ENCODE measurements at regions not wholly inside any gene's neighbourhood (a gene's known extent, or its start where the extent isn't known, plus 50 kb on each side); places are given as distances from the start of the nearest gene placed in this dataset.

DNA sequence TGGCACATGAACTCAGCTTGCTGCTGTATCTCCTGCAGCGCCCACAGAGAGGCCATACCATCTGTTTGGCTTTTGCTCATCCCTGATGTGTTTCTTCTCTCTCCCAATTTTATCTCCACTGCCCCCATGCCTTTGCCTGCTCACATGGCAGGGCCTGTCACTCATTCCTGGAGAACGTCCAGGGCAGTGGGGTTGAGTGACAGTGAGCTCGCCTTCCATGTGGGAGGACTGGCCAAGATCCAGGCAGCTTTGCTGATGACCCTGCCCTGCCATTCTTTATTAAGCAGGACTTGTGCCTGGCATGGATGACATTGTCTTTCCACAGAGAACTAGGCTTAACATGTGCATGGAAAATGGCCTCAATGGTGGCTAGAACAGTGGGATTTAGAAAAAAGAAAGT is 230.5 kb upstream of the THSD7B start:
- Histone ChIP-seq H3K9me3 (ENCODE audit: control insufficient read depth in 1 of 2, insufficient read depth in 1 of 2, low read length in 2 of 2) (no peaks in the 10 kb centered on the region), H3K27me3 (ENCODE audit: control insufficient read depth in 1 of 2, insufficient read depth in 2 of 2, low read length in 2 of 2) (peaks cover 0 to 2% of the 10 kb centered on the region in 2 experiments), H3K4me3 (ENCODE audit: low read length) (no peak overlapping the region), H3K27ac (ENCODE audit: low read depth in 1 of 2, low read length in 2 of 2) (no peak overlapping the region), H3K36me3 (ENCODE audit: insufficient read depth, low read length) (no peaks in the 10 kb centered on the region), H3K4me1 (ENCODE audit: insufficient read depth, low read length) (no peaks in the 10 kb centered on the region)
- DNase-seq (no peak), ATAC-seq (ENCODE audit: poor library complexity) (no peak)
- Mint-ChIP-seq H3K27me3 (peaks cover 17% of the 10 kb centered on the region), H3K9me3 (peaks cover 4% of the 10 kb centered on the region), H3K36me3 (ENCODE audit: low read depth) (no peaks in the 10 kb centered on the region), H3K4me3 (no peak overlapping the region), H3K27ac (no peak overlapping the region), H3K4me1 (ENCODE audit: low read depth) (no peaks in the 10 kb centered on the region)
- intact Hi-C loops (cut with DNase I, micrococcal nuclease): no loop called here
- no peak for TF ChIP-seq CTCF (IDR thresholded peaks at IDR 0.05)
- POLR2A ChIA-PET: no interaction called here
- CTCF ChIA-PET: no interaction called here

- H3K4me3 Mint-ChIP-seq: no peak overlapping the region
- TF ChIP-seq CTCF (IDR thresholded peaks at IDR 0.05): no peak
- H3K27ac Mint-ChIP-seq: no peak overlapping the region
- Histone ChIP-seq H3K4me1 (ENCODE audit: insufficient read depth, low read length) (no peaks in the 10 kb centered on the region), H3K36me3 (ENCODE audit: insufficient read depth, low read length) (no peaks in the 10 kb centered on the region), H3K9me3 (ENCODE audit: control insufficient read depth in 1 of 2, insufficient read depth in 1 of 2, low read length in 2 of 2) (no peaks in the 10 kb centered on the region), H3K4me3 (ENCODE audit: low read length) (no peak overlapping the region), H3K27ac (ENCODE audit: low read depth in 1 of 2, low read length in 2 of 2) (no peak overlapping the region), H3K27me3 (ENCODE audit: control insufficient read depth in 1 of 2, insufficient read depth in 2 of 2, low read length in 2 of 2) (no peaks in the 10 kb centered on the region)
- no peaks in the 10 kb centered on the region for H3K9me3 Mint-ChIP-seq
- no peaks in the 10 kb centered on the region for H3K4me1 Mint-ChIP-seq (ENCODE audit: low read depth)
- ATAC-seq (ENCODE audit: poor library complexity) (no peak), DNase-seq (no peak)
- H3K27me3 Mint-ChIP-seq: peaks cover 17% of the 10 kb centered on the region
- CTCF ChIA-PET: no interaction called here
- no peaks in the 10 kb centered on the region for H3K36me3 Mint-ChIP-seq (ENCODE audit: low read depth)
- POLR2A ChIA-PET: no interaction called here
- intact Hi-C loops (cut with DNase I, micrococcal nuclease): no loop called here
Measured at GRCh38 chr2:136532171-136532570, 233.2 kb upstream of the THSD7B start.

DNA sequence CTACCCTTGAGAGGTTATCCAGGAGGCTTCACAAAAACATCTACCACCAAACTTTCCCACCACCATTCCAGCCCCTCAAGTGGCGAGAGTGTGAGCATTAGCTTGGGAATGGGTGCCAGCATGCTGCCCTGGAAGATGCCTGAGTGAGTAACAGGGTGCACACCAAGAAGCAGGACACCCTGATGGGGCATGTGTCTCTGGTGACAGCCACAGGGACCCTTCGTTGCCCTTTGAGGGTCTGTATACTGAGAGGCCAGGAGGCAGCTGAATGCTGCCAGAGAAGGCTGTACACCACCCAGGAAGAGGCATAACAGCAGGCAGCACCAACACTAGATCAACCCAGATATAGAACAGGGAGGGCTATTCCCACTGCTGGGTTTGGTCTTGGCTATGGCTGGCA is 233.6 kb upstream of the THSD7B start:
- CTCF ChIA-PET: no interaction called here
- no peak overlapping the region for H3K27ac Mint-ChIP-seq
- H3K9me3 ChIP-seq (ENCODE audit: control insufficient read depth in 1 of 2, insufficient read depth in 1 of 2, low read length in 2 of 2): no peaks in the 10 kb centered on the region
- H3K4me1 Mint-ChIP-seq (ENCODE audit: low read depth): no peaks in the 10 kb centered on the region
- ATAC-seq (ENCODE audit: poor library complexity): no peak
- H3K4me3 Mint-ChIP-seq: no peak overlapping the region
- no peak for TF ChIP-seq CTCF (IDR thresholded peaks at IDR 0.05)
- H3K4me3 ChIP-seq (ENCODE audit: low read length): no peak overlapping the region
- no peaks in the 10 kb centered on the region for H3K36me3 ChIP-seq (ENCODE audit: insufficient read depth, low read length)
- H3K27me3 Mint-ChIP-seq: peaks cover 15% of the 10 kb centered on the region
- no peaks in the 10 kb centered on the region for H3K4me1 ChIP-seq (ENCODE audit: insufficient read depth, low read length)
- H3K27me3 ChIP-seq (ENCODE audit: control insufficient read depth in 1 of 2, insufficient read depth in 2 of 2, low read length in 2 of 2): no peaks in the 10 kb centered on the region
- no peak for DNase-seq
- no peaks in the 10 kb centered on the region for H3K9me3 Mint-ChIP-seq
- POLR2A ChIA-PET: no interaction called here
- H3K27ac ChIP-seq (ENCODE audit: low read depth in 1 of 2, low read length in 2 of 2): no peak overlapping the region
- no peaks in the 10 kb centered on the region for H3K36me3 Mint-ChIP-seq (ENCODE audit: low read depth)
- intact Hi-C loops (cut with DNase I, micrococcal nuclease): no loop called here
